ENCODE measurements at regions not wholly inside any gene's neighbourhood (a gene's known extent, or its start where the extent isn't known, plus 50 kb on each side); places are given as distances from the start of the nearest gene placed in this dataset.

- DNase-seq (ENCODE audit: insufficient read length) = no peak
- no peak for FAIRE-seq
- no peak for TF ChIP-seq TAF1 (IDR thresholded peaks at IDR 0.05; ENCODE audit: borderline replicate concordance, low read depth, low read length)
- no peak for TF ChIP-seq POLR2A (IDR thresholded peaks at IDR 0.05; ENCODE audit: low read depth, low read length)
- no peak for TF ChIP-seq POLR2AphosphoS5 (IDR thresholded peaks at IDR 0.05; ENCODE audit: low read depth, low read length)
These were observed 277.0 kb downstream of the CDH2 start for GRCh38 chr18:27899893-27900292.

GRCh38 chr18:27894746-27895145, 282.2 kb downstream of the CDH2 start:
- no peak for FAIRE-seq
- TF ChIP-seq TAF1 (IDR thresholded peaks at IDR 0.05; ENCODE audit: borderline replicate concordance, low read depth, low read length) = no peak
- no peak for TF ChIP-seq POLR2AphosphoS5 (IDR thresholded peaks at IDR 0.05; ENCODE audit: low read depth, low read length)
- no peak for TF ChIP-seq POLR2A (IDR thresholded peaks at IDR 0.05; ENCODE audit: low read depth, low read length)
- no peak for DNase-seq (ENCODE audit: insufficient read length)

GRCh38 chr18:27887711-27888495, 289.0 kb downstream of the CDH2 start:
- TF ChIP-seq POLR2AphosphoS5 (IDR thresholded peaks at IDR 0.05; ENCODE audit: low read depth, low read length) (no peak), POLR2A (IDR thresholded peaks at IDR 0.05; ENCODE audit: low read depth, low read length) (no peak), TAF1 (IDR thresholded peaks at IDR 0.05; ENCODE audit: borderline replicate concordance, low read depth, low read length) (no peak)
- FAIRE-seq (no peak), DNase-seq (ENCODE audit: insufficient read length) (no peak)

GRCh38 chr18:27887287-27887686, 289.6 kb downstream of the CDH2 start:
- no peak for FAIRE-seq
- no peak for DNase-seq (ENCODE audit: insufficient read length)
- no peak for TF ChIP-seq POLR2AphosphoS5 (IDR thresholded peaks at IDR 0.05; ENCODE audit: low read depth, low read length)
- no peak for TF ChIP-seq TAF1 (IDR thresholded peaks at IDR 0.05; ENCODE audit: borderline replicate concordance, low read depth, low read length)
- TF ChIP-seq POLR2A (IDR thresholded peaks at IDR 0.05; ENCODE audit: low read depth, low read length) = no peak

GRCh38 chr18:27879540-27879939, 297.4 kb downstream of the CDH2 start:
- TF ChIP-seq POLR2A (IDR thresholded peaks at IDR 0.05; ENCODE audit: low read depth, low read length) = no peak
- TF ChIP-seq TAF1 (IDR thresholded peaks at IDR 0.05; ENCODE audit: borderline replicate concordance, low read depth, low read length) = no peak
- no peak for TF ChIP-seq POLR2AphosphoS5 (IDR thresholded peaks at IDR 0.05; ENCODE audit: low read depth, low read length)
- no peak for DNase-seq (ENCODE audit: insufficient read length)
- no peak for FAIRE-seq

GRCh38 chr18:27871726-27872125, 305.2 kb downstream of the CDH2 start:
- TF ChIP-seq POLR2AphosphoS5 (IDR thresholded peaks at IDR 0.05; ENCODE audit: low read depth, low read length) = no peak
- DNase-seq (ENCODE audit: insufficient read length) (no peak), FAIRE-seq (no peak)

- no peak for DNase-seq (ENCODE audit: insufficient read length)
- TF ChIP-seq POLR2AphosphoS5 (IDR thresholded peaks at IDR 0.05; ENCODE audit: low read depth, low read length) (no peak), POLR2A (IDR thresholded peaks at IDR 0.05; ENCODE audit: low read depth, low read length) (no peak), TAF1 (IDR thresholded peaks at IDR 0.05; ENCODE audit: borderline replicate concordance, low read depth, low read length) (no peak)
- no peak for FAIRE-seq
These were observed 307.2 kb downstream of the CDH2 start for GRCh38 chr18:27869735-27870134.

- TF ChIP-seq POLR2A (IDR thresholded peaks at IDR 0.05; ENCODE audit: low read depth, low read length) (no peak), TAF1 (IDR thresholded peaks at IDR 0.05; ENCODE audit: borderline replicate concordance, low read depth, low read length) (no peak), POLR2AphosphoS5 (IDR thresholded peaks at IDR 0.05; ENCODE audit: low read depth, low read length) (no peak)
- DNase-seq (ENCODE audit: insufficient read length) = no peak
- FAIRE-seq = no peak
These were observed 311.5 kb downstream of the CDH2 start for GRCh38 chr18:27865431-27865830.

GRCh38 chr18:27863780-27864430, 313.0 kb downstream of the CDH2 start:
- FAIRE-seq = no peak
- no peak for DNase-seq (ENCODE audit: insufficient read length)
- TF ChIP-seq TAF1 (IDR thresholded peaks at IDR 0.05; ENCODE audit: borderline replicate concordance, low read depth, low read length) (no peak), POLR2A (IDR thresholded peaks at IDR 0.05; ENCODE audit: low read depth, low read length) (no peak), POLR2AphosphoS5 (IDR thresholded peaks at IDR 0.05; ENCODE audit: low read depth, low read length) (no peak)

GRCh38 chr18:27862041-27862682, 314.8 kb downstream of the CDH2 start:
- TF ChIP-seq TAF1 (IDR thresholded peaks at IDR 0.05; ENCODE audit: borderline replicate concordance, low read depth, low read length) (no peak), POLR2A (IDR thresholded peaks at IDR 0.05; ENCODE audit: low read depth, low read length) (no peak), POLR2AphosphoS5 (IDR thresholded peaks at IDR 0.05; ENCODE audit: low read depth, low read length) (no peak)
- FAIRE-seq = no peak
- no peak for DNase-seq (ENCODE audit: insufficient read length)

- no peak for DNase-seq (ENCODE audit: insufficient read length)
- FAIRE-seq = no peak
- TF ChIP-seq TAF1 (IDR thresholded peaks at IDR 0.05; ENCODE audit: borderline replicate concordance, low read depth, low read length) = no peak
- TF ChIP-seq POLR2AphosphoS5 (IDR thresholded peaks at IDR 0.05; ENCODE audit: low read depth, low read length) = no peak
- no peak for TF ChIP-seq POLR2A (IDR thresholded peaks at IDR 0.05; ENCODE audit: low read depth, low read length)
These were observed 315.4 kb downstream of the CDH2 start for GRCh38 chr18:27861539-27861938.

- FAIRE-seq (no peak), DNase-seq (ENCODE audit: insufficient read length) (no peak)
- no peak for TF ChIP-seq TAF1 (IDR thresholded peaks at IDR 0.05; ENCODE audit: borderline replicate concordance, low read depth, low read length)
- no peak for TF ChIP-seq POLR2A (IDR thresholded peaks at IDR 0.05; ENCODE audit: low read depth, low read length)
- TF ChIP-seq POLR2AphosphoS5 (IDR thresholded peaks at IDR 0.05; ENCODE audit: low read depth, low read length) = no peak
These were observed 316.2 kb downstream of the CDH2 start for GRCh38 chr18:27860701-27861107.

Measured in GM12892 (cell line).